ENCODE measurements at regions not wholly inside any gene's neighbourhood (a gene's known extent, or its start where the extent isn't known, plus 50 kb on each side); places are given as distances from the start of the nearest gene placed in this dataset.
"Not testable (repeated sequence)": the region's sequence is repeated elsewhere in the genome, so short reads cannot be mapped to it uniquely, and the experiment has no call there.

- no peak for DNase-seq
These were observed 308.6 kb upstream of the MAP3K7 start for GRCh38 chr6:90895299-90896074.

DNA sequence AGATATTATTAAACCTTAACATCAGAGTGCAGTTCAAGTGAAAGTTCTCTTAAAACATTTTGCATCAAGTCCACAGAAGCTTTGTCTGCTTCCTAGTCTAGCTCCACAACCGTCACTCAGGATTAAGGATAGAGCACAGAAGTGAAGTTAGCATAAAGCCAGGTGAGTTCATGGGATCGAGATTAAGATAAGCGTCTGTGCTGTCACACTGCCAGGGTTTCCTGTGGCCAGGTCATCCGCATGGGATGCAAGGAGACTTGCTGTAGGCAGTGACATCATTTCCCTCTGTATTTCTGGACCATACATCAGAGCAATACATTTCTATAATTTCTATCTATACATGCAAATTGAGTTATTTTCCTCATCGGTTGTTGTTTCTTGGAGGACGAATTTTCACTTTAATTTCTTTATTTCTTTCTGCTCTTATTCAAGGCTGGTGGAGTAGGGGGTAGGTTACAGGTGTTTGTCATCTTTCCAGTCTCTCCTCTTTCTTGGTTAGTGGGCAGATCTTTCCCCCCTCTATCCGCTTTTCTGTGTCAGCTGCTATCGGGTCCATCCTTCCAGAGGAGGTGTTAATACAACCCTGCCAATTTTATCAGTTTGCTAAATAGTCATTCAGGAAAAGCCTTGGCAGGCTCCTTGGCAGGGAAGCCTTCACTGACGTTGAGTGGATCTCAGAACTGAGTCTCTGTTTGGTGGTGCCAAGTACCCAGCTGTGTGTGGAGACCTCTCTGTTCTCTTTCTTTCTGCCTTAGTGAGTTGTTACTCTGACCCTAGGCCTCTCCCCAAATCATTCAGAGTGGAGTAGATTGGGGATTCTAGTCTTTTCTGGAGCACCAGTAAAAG is 307.6 kb upstream of the MAP3K7 start:
- no peak for DNase-seq

GRCh38 chr6:90893400-90893799 is 306.5 kb upstream of the MAP3K7 start:
- DNase-seq: peak in 1 of 2 donors; percentile 8

GRCh38 chr6:90892271-90892670 is 305.4 kb upstream of the MAP3K7 start:
- DNase-seq: no peak

- no peak for DNase-seq
These were observed 304.5 kb upstream of the MAP3K7 start for GRCh38 chr6:90891355-90891754.

DNA sequence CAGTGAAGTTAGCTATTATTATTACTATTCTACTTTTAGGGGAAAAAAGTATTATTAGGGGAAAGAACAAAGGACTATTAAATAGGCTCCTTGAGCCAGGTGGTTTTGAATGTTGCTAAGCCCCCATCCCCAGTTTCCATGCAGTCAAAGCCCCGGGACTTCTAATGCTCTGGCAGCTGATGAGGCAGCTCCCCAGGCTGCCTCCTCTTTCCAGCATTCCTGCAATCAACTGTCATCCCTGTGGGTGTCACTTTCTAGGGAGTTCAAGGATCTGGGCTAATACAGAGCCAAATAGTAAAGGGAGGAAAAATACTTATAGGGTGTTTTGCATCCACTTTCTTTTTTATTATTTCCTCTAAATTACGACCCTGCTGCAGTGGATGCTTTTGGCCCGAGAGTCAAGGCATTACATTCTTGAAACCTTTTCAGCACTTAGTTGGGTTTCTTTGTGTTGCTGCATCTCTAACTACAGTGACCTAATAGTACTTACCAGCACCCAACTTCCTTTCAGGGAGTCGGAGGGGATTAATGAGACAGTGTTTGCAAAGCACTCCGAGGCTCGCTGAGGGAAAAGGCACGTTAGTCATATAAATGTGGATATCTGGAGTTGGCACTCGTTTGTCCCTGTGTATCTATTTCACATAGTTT is 303.9 kb upstream of the MAP3K7 start:
- no peak for DNase-seq

DNA sequence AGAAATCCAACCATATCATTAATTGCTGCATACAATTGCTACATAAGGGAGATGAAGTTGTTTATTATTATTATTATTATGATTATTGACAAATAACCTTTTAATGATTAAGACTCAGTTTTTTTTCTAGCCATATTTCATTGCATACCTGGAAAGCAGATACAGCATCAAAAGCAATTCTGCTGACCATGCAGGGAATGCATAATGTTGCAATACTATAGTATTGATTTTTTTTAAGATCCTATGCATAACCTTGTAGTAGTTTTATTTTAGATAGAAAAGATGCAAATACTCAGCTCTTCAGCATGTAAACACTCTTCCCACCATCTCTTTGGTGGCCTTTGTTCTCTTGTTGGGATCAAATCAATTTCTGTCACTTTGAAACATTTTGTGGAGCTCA is 300.9 kb upstream of the MAP3K7 start:
- no peak for DNase-seq

- DNase-seq: no peak
These were observed 298.8 kb upstream of the MAP3K7 start for GRCh38 chr6:90885611-90886056.

- DNase-seq: not testable (repeated sequence)
These were observed 298.3 kb upstream of the MAP3K7 start for GRCh38 chr6:90885137-90885536.

DNA sequence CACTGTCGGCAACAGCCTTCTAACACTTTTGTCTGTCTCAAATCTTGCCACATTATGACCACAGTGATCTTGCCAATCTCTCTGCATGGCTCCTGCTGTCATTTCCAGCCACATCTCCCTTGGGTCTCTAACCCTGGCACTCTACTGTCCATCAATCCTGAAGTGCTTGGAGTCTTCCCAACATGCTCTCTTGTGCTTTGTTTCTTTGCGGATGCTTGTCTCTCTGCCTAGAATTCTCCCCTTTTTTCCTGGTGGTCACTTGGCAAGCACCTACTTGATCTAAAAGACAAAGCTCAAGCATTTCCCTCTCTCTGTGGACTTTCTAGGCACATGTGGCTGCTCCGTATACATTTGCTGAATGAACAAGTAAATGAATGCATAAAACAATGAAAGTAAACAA is 290.7 kb upstream of the MAP3K7 start:
- DNase-seq: no peak

- DNase-seq: no peak
These were observed 288.1 kb upstream of the MAP3K7 start for GRCh38 chr6:90874931-90875330.

DNA sequence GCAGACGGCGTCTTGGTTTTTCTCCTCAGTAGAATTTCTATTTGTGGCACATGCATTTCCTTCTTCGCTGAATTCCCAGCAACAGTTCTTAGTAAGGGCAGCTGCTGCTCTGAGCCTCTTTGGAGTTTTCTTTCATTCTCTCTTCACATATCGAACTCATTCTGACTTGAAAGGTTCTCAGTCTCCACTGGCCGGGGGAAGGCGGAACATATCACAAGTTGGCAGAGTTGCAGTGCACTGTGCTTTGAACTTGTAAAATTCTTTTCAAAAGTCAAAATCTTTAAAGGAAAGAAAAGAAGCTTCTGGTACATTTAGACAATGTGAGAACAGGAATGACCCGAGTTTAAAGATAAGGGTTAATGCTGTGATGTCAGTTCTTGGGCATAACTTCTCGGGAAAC is 286.1 kb upstream of the MAP3K7 start:
- DNase-seq: no peak

DNA sequence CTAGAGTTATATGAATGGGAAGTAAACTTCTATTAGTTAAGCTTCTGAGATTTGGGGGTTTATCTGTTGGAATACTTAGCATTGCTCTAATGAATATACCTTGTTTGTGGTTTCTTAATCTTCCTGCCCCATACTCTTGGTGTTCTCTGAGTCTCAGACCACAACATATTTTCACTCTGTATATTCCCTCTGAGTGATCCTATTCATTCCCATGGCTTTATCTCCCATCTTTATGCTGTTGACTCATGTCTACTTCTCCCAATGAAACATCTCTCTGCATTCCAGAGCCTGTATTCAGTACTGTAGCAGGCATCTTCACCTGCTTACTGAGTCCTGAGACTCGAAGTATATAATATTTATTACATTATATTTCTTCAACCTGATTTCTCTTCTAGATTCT is 283.7 kb upstream of the MAP3K7 start:
- DNase-seq: no peak

- DNase-seq: no peak
These were observed 281.8 kb upstream of the MAP3K7 start for GRCh38 chr6:90868656-90869055.

GRCh38 chr6:90868256-90868655 is 281.4 kb upstream of the MAP3K7 start:
- no peak for DNase-seq

GRCh38 chr6:90865513-90865912 is 278.6 kb upstream of the MAP3K7 start:
- no peak for DNase-seq

DNA sequence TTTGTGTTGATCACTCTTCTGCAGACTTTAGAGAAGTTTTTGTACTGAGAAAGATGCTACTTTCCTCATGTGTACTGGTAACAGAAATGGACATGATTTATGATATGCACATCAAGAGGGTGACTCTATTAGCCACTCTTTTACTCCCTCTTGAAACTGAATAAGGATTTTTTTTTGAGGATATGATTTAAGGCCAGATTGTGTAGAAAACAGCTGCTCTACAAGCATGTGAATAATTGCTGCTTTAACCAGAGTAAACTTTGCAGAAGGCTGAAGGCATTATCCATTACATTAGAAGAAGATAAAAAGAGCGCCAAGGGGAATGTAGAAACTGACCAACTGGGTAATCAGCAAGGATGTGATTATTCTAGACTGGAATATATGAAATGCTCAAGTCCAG is 276.2 kb upstream of the MAP3K7 start:
- no peak for DNase-seq

DNA sequence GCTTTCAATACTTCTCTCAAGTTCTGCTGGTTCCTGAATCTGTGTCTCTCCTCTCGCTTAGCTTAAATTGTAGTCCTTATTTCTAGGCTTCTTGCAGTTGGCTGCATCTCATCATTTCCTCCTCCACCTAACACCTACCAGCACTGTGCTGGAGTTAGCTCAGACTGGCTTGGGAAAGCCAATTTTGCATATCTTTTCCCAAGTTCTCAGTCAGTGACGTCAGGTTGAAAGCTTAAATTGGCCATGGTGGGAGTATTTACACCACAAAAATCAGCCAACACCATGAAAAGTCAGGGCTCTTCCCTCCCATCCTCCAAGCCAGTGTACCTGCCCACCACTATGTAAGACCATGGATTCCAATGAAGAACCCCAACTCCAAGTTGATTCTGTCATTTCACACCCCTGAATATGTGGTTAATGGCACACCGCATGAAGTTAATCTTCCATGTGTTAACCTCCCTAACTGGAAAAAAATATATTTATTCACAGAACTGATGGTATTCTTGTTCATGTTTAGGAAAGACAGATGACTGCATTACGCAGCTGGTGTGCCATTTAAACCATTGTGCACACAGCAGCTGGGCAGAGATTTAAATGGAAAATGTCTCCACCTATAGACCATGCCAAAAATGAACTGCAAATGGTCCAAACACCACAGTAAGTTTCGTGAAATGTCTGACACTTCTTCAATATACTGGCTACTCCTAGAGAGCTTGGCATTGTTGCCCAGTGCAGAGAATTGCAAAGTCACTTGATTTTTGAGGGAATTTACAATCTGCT is 274.1 kb upstream of the MAP3K7 start:
- no peak for DNase-seq

DNA sequence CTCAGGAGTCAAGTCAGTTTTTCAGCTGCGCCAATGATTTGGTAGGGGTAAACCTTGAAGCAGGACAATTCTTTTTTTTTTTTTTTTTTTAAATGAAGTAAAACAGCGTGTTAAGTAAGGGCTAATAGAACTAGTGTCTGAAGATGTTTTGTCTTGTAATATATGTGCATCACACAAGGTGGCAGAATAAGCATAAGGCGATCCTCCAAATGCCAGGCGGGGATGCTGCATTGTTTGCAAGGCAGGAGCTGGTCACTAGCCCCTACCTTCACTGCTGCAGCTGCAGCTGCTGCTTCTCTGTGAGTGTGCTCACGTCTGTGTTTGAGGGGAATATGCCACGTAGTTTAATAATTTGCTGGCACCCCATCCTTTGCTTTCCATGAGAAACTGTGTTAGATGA is 272.7 kb upstream of the MAP3K7 start:
- DNase-seq: no peak

DNA sequence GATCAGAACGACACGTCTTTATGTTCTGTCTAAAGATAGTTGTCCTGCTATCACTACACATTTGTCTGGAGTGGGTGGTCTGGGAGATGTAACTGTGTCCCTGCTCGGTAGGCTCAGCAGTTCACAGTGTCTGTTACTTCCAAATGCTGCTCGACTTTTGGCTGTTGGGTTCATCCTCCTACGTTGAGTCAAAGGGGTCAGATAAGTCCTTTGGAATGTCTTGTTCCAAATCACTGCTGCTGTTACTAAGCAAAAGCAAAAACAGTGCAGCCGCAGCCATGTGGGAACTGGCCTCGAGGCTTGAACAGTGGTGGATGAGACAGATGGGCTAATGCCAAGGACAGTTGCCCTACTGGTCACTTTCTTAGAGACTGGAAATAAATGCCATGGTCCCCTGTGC is 272.2 kb upstream of the MAP3K7 start:
- no peak for DNase-seq

GRCh38 chr6:90849686-90850085 is 262.8 kb upstream of the MAP3K7 start:
- no peak for DNase-seq

GRCh38 chr6:90846824-90847223 is 260.0 kb upstream of the MAP3K7 start:
- DNase-seq: no peak
